Keratinocyte (primary cell): ENCODE measurements at regions not wholly inside any gene's neighbourhood (a gene's known extent, or its start where the extent isn't known, plus 50 kb on each side); places are given as distances from the start of the nearest gene placed in this dataset.

Source experiments
- DNase-seq: peaks from one replicate; pipeline ENCODE4 v3.0.0-alpha.2; 2011; ENCODE audit warnings: low read depth, missing footprints, low spot score
- FAIRE-seq: peaks from 2 replicates; lab custom pipeline; 2011; peaks lifted over from hg19 to GRCh38; lab: Jason Lieb, UNC
- H2AFZ ChIP-seq: 2 replicates; pipeline ENCODE4 v1.6.0; 2012; ENCODE audit warnings: low read length, control low read depth, inconsistent platforms; ENCODE audit not compliant: control insufficient read depth
- H3K27ac ChIP-seq: 2 replicates; pipeline ENCODE4 v1.5.1; 2011; ENCODE audit warnings: low read length; ENCODE audit not compliant: control insufficient read depth, insufficient read depth
- H3K27me3 ChIP-seq: 3 replicates; pipeline ENCODE4 v1.6.0; 2011; ENCODE audit warnings: low read length; ENCODE audit not compliant: control insufficient read depth, insufficient read depth; ENCODE audit errors: extremely low read depth
- H3K36me3 ChIP-seq, 2 experiments: 2 replicates in 1 of 2; 3 replicates in 1 of 2; pipeline ENCODE4 v1.5.1; 2011; ENCODE audit warnings: low read length in 2 of 2, mild to moderate bottlenecking in 1 of 2; ENCODE audit not compliant: control insufficient read depth in 2 of 2, insufficient read depth in 2 of 2; ENCODE audit errors: extremely low read depth in 1 of 2
- H3K4me1 ChIP-seq: 3 replicates; pipeline ENCODE4 v1.5.1; 2011; ENCODE audit warnings: low read length; ENCODE audit not compliant: control insufficient read depth, insufficient read depth; ENCODE audit errors: extremely low read depth
- H3K4me2 ChIP-seq: 3 replicates; pipeline ENCODE4 v1.6.0; 2011; ENCODE audit warnings: low read depth, low read length; ENCODE audit not compliant: control insufficient read depth, insufficient read depth; ENCODE audit errors: extremely low read depth
- H3K4me3 ChIP-seq, 3 experiments: fragments of 200-600 bp in 1 of 3; sonication (generic) in 1 of 3; 2 replicates in 2 of 3; 3 replicates in 1 of 3; pipeline ENCODE4 v1.5.1; 2011 to 2016; ENCODE audit warnings: low read length in 3 of 3, mild to moderate bottlenecking in 3 of 3, control low read depth in 2 of 3, inconsistent platforms in 1 of 3, low read depth in 1 of 3, mixed read lengths in 1 of 3, mixed run types in 1 of 3, moderate library complexity in 1 of 3; ENCODE audit not compliant: control insufficient read depth in 2 of 3, insufficient read depth in 2 of 3; ENCODE audit errors: extremely low read depth in 1 of 3
- H3K79me2 ChIP-seq: 2 replicates; pipeline ENCODE4 v1.6.0; 2012; ENCODE audit warnings: low read length; ENCODE audit not compliant: control insufficient read depth, insufficient read depth
- H3K9ac ChIP-seq: 3 replicates; pipeline ENCODE4 v1.6.0; 2011; ENCODE audit warnings: low read length; ENCODE audit not compliant: control insufficient read depth, insufficient read depth; ENCODE audit errors: extremely low read depth
- H3K9me1 ChIP-seq: 3 replicates; pipeline ENCODE4 v1.6.0; 2011; ENCODE audit warnings: low read length; ENCODE audit not compliant: control insufficient read depth, insufficient read depth; ENCODE audit errors: extremely low read depth
- H3K9me3 ChIP-seq: 2 replicates; pipeline ENCODE4 v1.5.1; 2012; ENCODE audit warnings: low read depth, low read length; ENCODE audit not compliant: control insufficient read depth
- H4K20me1 ChIP-seq: 3 replicates; pipeline ENCODE4 v1.6.0; 2011; ENCODE audit warnings: low read length; ENCODE audit not compliant: control insufficient read depth, insufficient read depth; ENCODE audit errors: extremely low read depth
- CTCF ChIP-seq, 3 experiments: IDR thresholded peaks in 1 of 3; conservative IDR thresholded peaks in 1 of 3; optimal IDR thresholded peaks in 1 of 3; 2 replicates in 2 of 3; 3 replicates in 1 of 3; pipeline versions ENCODE3 to v1.5.1; 2011; ENCODE audit warnings: low read length in 3 of 3, mild to moderate bottlenecking in 3 of 3, moderate library complexity in 2 of 3, control low read depth in 1 of 3, inconsistent platforms in 1 of 3; ENCODE audit not compliant: insufficient read depth in 2 of 3; ENCODE audit errors: extremely low read depth in 1 of 3
- EZH2 ChIP-seq: IDR thresholded peaks from one replicate; pipeline ENCODE4 v1.6.1; 2012; ENCODE audit warnings: inconsistent platforms, mild to moderate bottlenecking, low read length, moderate library complexity
- dilution Hi-C: fragments of 300-500 bp; cut with MboI; formaldehyde crosslinking; loops from one replicate; pipeline ENCODE4 v1.7.0; 2020; ENCODE audit warnings: low sequenced_read_pairs; ENCODE audit not compliant: extremely low pct_ligation_motif_present

GRCh38 chr16:51731160-51731559, 580.1 kb upstream of the SALL1 start:
- dilution Hi-C loops, result no loop called here
- TF ChIP-seq EZH2 (no peak), CTCF (optimal IDR thresholded peaks at IDR 0.05 in 1 of 3, IDR thresholded peaks at IDR 0.05 in 1 of 3, conservative IDR thresholded peaks at IDR 0.05 in 1 of 3; ENCODE audit: extremely low read depth in 1 of 3, insufficient read depth in 2 of 3, low read length in 3 of 3) (no peak)
- no peak overlapping the region for H3K9ac ChIP-seq

GRCh38 chr16:51723036-51723724, 572.1 kb upstream of the SALL1 start:
- Histone ChIP-seq H3K9ac (no peak overlapping the region), H3K79me2 (no peaks in the 10 kb centered on the region), H3K27ac (no peak overlapping the region), H3K27me3 (peaks cover 4% of the 10 kb centered on the region), H3K4me2 (no peak overlapping the region), H3K4me3 (no peak overlapping the region), H4K20me1 (no peaks in the 10 kb centered on the region), H3K36me3 (no peaks in the 10 kb centered on the region), H3K9me3 (no peaks in the 10 kb centered on the region), H3K4me1 (no peaks in the 10 kb centered on the region), H2AFZ (peak overlapping the region; percentile 10), H3K9me1 (no peaks in the 10 kb centered on the region)
- TF ChIP-seq EZH2 (no peak), CTCF (optimal IDR thresholded peaks at IDR 0.05 in 1 of 3, IDR thresholded peaks at IDR 0.05 in 1 of 3, conservative IDR thresholded peaks at IDR 0.05 in 1 of 3; ENCODE audit: extremely low read depth in 1 of 3, insufficient read depth in 2 of 3, low read length in 3 of 3) (no peak)
- dilution Hi-C loops, result no loop called here
- no peak for FAIRE-seq
- DNase-seq, result no peak

More at GRCh38 chr16:51731160-51731559, 580.1 kb upstream of the SALL1 start:
- Histone ChIP-seq H2AFZ (no peak overlapping the region), H3K79me2 (no peaks in the 10 kb centered on the region), H3K9me3 (no peaks in the 10 kb centered on the region), H3K36me3 (no peaks in the 10 kb centered on the region), H3K4me3 (no peak overlapping the region), H3K9me1 (no peaks in the 10 kb centered on the region), H3K4me1 (no peaks in the 10 kb centered on the region), H3K27me3 (no peaks in the 10 kb centered on the region), H3K27ac (no peak overlapping the region), H4K20me1 (no peaks in the 10 kb centered on the region), H3K4me2 (no peak overlapping the region)
- DNase-seq, result no peak
- no peak for FAIRE-seq
